Medulla oblongata (tissue), 1 donor: ENCODE measurements at regions not wholly inside any gene's neighbourhood (a gene's known extent, or its start where the extent isn't known, plus 50 kb on each side); places are given as distances from the start of the nearest gene placed in this dataset.
"Not testable (repeated sequence)": the region's sequence is repeated elsewhere in the genome, so short reads cannot be mapped to it uniquely, and the experiment has no call there.

ENCODE experiments used
- DNase-seq: peaks from one replicate; pipeline ENCODE4 v3.0.0-alpha.2; 2015; ENCODE audit errors: extremely low spot score

- no peak for DNase-seq
These were observed 178.2 kb upstream of the TMEM45B start for GRCh38 chr11:129637473-129637872.

GRCh38 chr11:129637983-129638776 is 177.5 kb upstream of the TMEM45B start:
- DNase-seq: no peak

GRCh38 chr11:129639300-129639699 is 176.3 kb upstream of the TMEM45B start:
- DNase-seq: no peak

- DNase-seq: no peak
These were observed 175.0 kb upstream of the TMEM45B start for GRCh38 chr11:129640671-129641070.

- no peak for DNase-seq
These were observed 172.5 kb upstream of the TMEM45B start for GRCh38 chr11:129643031-129643721.

GRCh38 chr11:129644326-129644725 is 171.3 kb upstream of the TMEM45B start:
- no peak for DNase-seq

- no peak for DNase-seq
These were observed 169.7 kb upstream of the TMEM45B start for GRCh38 chr11:129645943-129646342.

- not testable (repeated sequence) for DNase-seq
These were observed 165.6 kb upstream of the TMEM45B start for GRCh38 chr11:129650044-129650443.

- no peak for DNase-seq
These were observed 162.8 kb upstream of the TMEM45B start for GRCh38 chr11:129652835-129653234.

- DNase-seq: no peak
These were observed 160.3 kb upstream of the TMEM45B start for GRCh38 chr11:129655247-129655832.

GRCh38 chr11:129657866-129658525 is 157.7 kb upstream of the TMEM45B start:
- no peak for DNase-seq

GRCh38 chr11:129658526-129658867 is 157.2 kb upstream of the TMEM45B start:
- DNase-seq: no peak

- no peak for DNase-seq
These were observed 134.7 kb upstream of the TMEM45B start for GRCh38 chr11:129680907-129681306.

GRCh38 chr11:129681344-129682114 is 134.1 kb upstream of the TMEM45B start:
- no peak for DNase-seq

- no peak for DNase-seq
These were observed 129.4 kb upstream of the TMEM45B start for GRCh38 chr11:129686269-129686668.

- peak; percentile 41 for DNase-seq
These were observed 124.5 kb upstream of the TMEM45B start for GRCh38 chr11:129691142-129691541.

GRCh38 chr11:129694538-129694937 is 121.1 kb upstream of the TMEM45B start:
- DNase-seq: no peak

GRCh38 chr11:129694966-129695365 is 120.7 kb upstream of the TMEM45B start:
- no peak for DNase-seq

- peak; percentile 67 for DNase-seq
These were observed 119.9 kb upstream of the TMEM45B start for GRCh38 chr11:129695571-129696308.

GRCh38 chr11:129696309-129696989 is 119.2 kb upstream of the TMEM45B start:
- DNase-seq: no peak
